ENCODE measurements at regions not wholly inside any gene's neighbourhood (a gene's known extent, or its start where the extent isn't known, plus 50 kb on each side); places are given as distances from the start of the nearest gene placed in this dataset.
A peak's percentile ranks its signal among the peaks of the same experiment; 100 is the strongest.

GRCh38 chr7:54823776-54824175 lies 64.8 kb upstream of the SEC61G start:
- H2AK5ac ChIP-seq (ENCODE audit: low read depth, low read length) = peak overlapping the region; percentile 20; the same call in 1 of the 2 replicates
- peak overlapping the region; percentile 19 for H3K14ac ChIP-seq (replicated peaks; ENCODE audit: low read depth, low read length)
- no peak overlapping the region for H3K18ac ChIP-seq (ENCODE audit: low read depth, low read length)
- dilution Hi-C loops (cut with HindIII; ENCODE audit: low sequenced_read_pairs, unreplicated experiment) = no loop called here
- no peak for ATAC-seq (ENCODE audit: low read depth)
- H3K9me3 ChIP-seq (ENCODE audit: control insufficient read depth, insufficient read depth, low read length) = no peaks in the 10 kb centered on the region
- peak overlapping the region; percentile 51; the same call in 1 of the 2 replicates for H4K91ac ChIP-seq (ENCODE audit: insufficient read depth, low read depth, low read length)
- H3K4me2 ChIP-seq (ENCODE audit: low read depth, low read length) = no peak overlapping the region
- H3K9me1 ChIP-seq (ENCODE audit: insufficient read depth, low read length) = peaks cover 3% of the 10 kb centered on the region; the same call in 1 of the 2 replicates
- H4K5ac ChIP-seq (ENCODE audit: low read depth, low read length) = no peak overlapping the region
- H4K8ac ChIP-seq (ENCODE audit: low read depth in 2 of 2, low read length in 2 of 2) = peak overlapping the region in 1 of 2 experiments; percentile 57; a peak in 1 of 4 replicates
- no peak overlapping the region for H3K56ac ChIP-seq (ENCODE audit: extremely low read depth, insufficient read depth, low read length)
- H4K20me1 ChIP-seq (ENCODE audit: insufficient read depth, low read length) = no peaks in the 10 kb centered on the region
- H3K79me1 ChIP-seq (ENCODE audit: low read depth in 1 of 2, low read length in 2 of 2) = no peaks in the 10 kb centered on the region
- 0 out of 3 replicates have a peak overlapping the region, but pooled peaks have one; percentile 20 for H2BK15ac ChIP-seq (ENCODE audit: low read depth, low read length)
- TF ChIP-seq MAZ (IDR thresholded peaks at IDR 0.05; ENCODE audit: borderline replicate concordance, low read depth, low read length) = no peak
- TF ChIP-seq RCOR1 (IDR thresholded peaks at IDR 0.05; ENCODE audit: insufficient replicate concordance, low read length) = no peak
- TF ChIP-seq MAFK (IDR thresholded peaks at IDR 0.05; ENCODE audit: low read depth, low read length) = no peak
- TF ChIP-seq ELK1 (IDR thresholded peaks at IDR 0.05; ENCODE audit: borderline replicate concordance, low read depth, low read length) = no peak
- TF ChIP-seq NFE2L2 (IDR thresholded peaks at IDR 0.05; ENCODE audit: low read depth, low read length) = no peak
- TF ChIP-seq RAD21 (IDR thresholded peaks at IDR 0.05; ENCODE audit: low read length) = no peak
- no peak for TF ChIP-seq CEBPB (IDR thresholded peaks at IDR 0.05; ENCODE audit: low read depth, low read length)
- TF ChIP-seq SMC3 (IDR thresholded peaks at IDR 0.05; ENCODE audit: low read depth, low read length) = no peak
- TF ChIP-seq FOS (IDR thresholded peaks at IDR 0.05; ENCODE audit: low read depth, low read length) = no peak
- TF ChIP-seq BHLHE40 (IDR thresholded peaks at IDR 0.05; ENCODE audit: low read depth, low read length) = no peak
- no peak for TF ChIP-seq CTCF (conservative IDR thresholded peaks at IDR 0.05; ENCODE audit: low read depth, low read length)
- TF ChIP-seq CHD1 (IDR thresholded peaks at IDR 0.05; ENCODE audit: low read depth, low read length) = no peak
- TF ChIP-seq RFX5 (IDR thresholded peaks at IDR 0.05; ENCODE audit: low read depth, low read length) = no peak
- TF ChIP-seq MXI1 (IDR thresholded peaks at IDR 0.05; ENCODE audit: borderline replicate concordance, low read depth, low read length) = no peak
- TF ChIP-seq POLR2A (IDR thresholded peaks at IDR 0.05; ENCODE audit: low read depth, low read length) = no peak
- no peak for TF ChIP-seq USF2 (IDR thresholded peaks at IDR 0.05; ENCODE audit: low read depth, low read length)
- 0 out of 2 replicates have a peak overlapping the region, but pooled peaks have one; percentile 20 for H3K4ac ChIP-seq (ENCODE audit: low read depth, low read length)
- H3K23ac ChIP-seq (ENCODE audit: low read depth, low read length) = peak overlapping the region; percentile 16; the same call in 1 of the 2 replicates
- H3K9ac ChIP-seq (ENCODE audit: low read depth, low read length) = no peak overlapping the region
- no peak overlapping the region for H2BK5ac ChIP-seq (ENCODE audit: low read depth, low read length, poor library complexity, severe bottlenecking)
- H3K36me3 ChIP-seq (ENCODE audit: control insufficient read depth, insufficient read depth, low read length) = no peaks in the 10 kb centered on the region
- no peak for DNase-seq
- in situ Hi-C loops (cut with MboI; ENCODE audit: low sequenced_read_pairs) = no loop called here
- intact Hi-C loops (cut with micrococcal nuclease) = no loop called here
- no peak overlapping the region for H3K4me3 ChIP-seq (ENCODE audit: insufficient read depth, low read depth, low read length)
- no peaks in the 10 kb centered on the region for H3K27me3 ChIP-seq (ENCODE audit: control insufficient read depth, insufficient read depth, low read length)
- no TSS peak for BruUV-seq (replicated peaks)
- H2BK20ac ChIP-seq (ENCODE audit: low read depth, low read length) = peak overlapping the region; percentile 77
- H2BK120ac ChIP-seq (ENCODE audit: low read depth, low read length) = peak overlapping the region; percentile 66
- CTCF ChIA-PET = no interaction called here
- peaks cover 3% of the 10 kb centered on the region for H3K4me1 ChIP-seq (ENCODE audit: control insufficient read depth, insufficient read depth, low read length)
- H2AFZ ChIP-seq (replicated peaks; ENCODE audit: low read length, poor library complexity) = peak overlapping the region; percentile 83
- POLR2A ChIA-PET (ENCODE audit: unreplicated experiment) = no interaction called here
- peak overlapping the region; percentile 51 for H2AK9ac ChIP-seq (replicated peaks; ENCODE audit: low read depth, low read length, poor library complexity)
- WGBS, 2 experiments (ENCODE audit: extremely low coverage in 2 of 2, insufficient read length in 1 of 2) = 69% methylated on average over 5 of the region's 5 CpGs; no CpG with 5 or more reads in 1 of the 2 experiments
- no peak overlapping the region for H3K27ac ChIP-seq (ENCODE audit: insufficient read depth, low read length)

Measured in IMR-90 (cell line).